ENCODE measurements at regions not wholly inside any gene's neighbourhood (a gene's known extent, or its start where the extent isn't known, plus 50 kb on each side); places are given as distances from the start of the nearest gene placed in this dataset.

DNA sequence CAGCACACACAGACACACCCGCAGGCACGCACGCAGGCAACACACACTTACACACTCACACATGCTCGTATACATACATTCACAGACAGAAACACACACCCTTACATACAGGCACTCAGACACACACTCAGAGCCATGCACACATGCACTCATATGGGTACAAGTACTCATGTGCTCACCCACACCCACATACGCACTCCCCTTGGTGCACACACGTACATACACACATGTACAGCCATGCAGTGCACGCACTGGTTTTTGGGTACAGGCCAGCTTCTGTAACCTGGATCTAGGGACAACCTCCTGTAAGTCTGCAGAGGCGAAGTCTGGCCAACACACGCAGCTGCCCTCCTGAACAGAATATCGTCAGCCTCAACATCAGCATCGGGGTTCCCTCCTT lies 221.3 kb upstream of the RTL1 start:
- H3K27me3 ChIP-seq (ENCODE audit: low read depth), result peaks cover 52% of the 10 kb centered on the region
- no peaks in the 10 kb centered on the region for H3K36me3 ChIP-seq
- no peak for DNase-seq
- TF ChIP-seq, protein P1, sequence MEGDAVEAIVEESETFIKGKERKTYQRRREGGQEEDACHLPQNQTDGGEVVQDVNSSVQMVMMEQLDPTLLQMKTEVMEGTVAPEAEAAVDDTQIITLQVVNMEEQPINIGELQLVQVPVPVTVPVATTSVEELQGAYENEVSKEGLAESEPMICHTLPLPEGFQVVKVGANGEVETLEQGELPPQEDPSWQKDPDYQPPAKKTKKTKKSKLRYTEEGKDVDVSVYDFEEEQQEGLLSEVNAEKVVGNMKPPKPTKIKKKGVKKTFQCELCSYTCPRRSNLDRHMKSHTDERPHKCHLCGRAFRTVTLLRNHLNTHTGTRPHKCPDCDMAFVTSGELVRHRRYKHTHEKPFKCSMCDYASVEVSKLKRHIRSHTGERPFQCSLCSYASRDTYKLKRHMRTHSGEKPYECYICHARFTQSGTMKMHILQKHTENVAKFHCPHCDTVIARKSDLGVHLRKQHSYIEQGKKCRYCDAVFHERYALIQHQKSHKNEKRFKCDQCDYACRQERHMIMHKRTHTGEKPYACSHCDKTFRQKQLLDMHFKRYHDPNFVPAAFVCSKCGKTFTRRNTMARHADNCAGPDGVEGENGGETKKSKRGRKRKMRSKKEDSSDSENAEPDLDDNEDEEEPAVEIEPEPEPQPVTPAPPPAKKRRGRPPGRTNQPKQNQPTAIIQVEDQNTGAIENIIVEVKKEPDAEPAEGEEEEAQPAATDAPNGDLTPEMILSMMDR (IDR thresholded peaks at IDR 0.05; ENCODE audit: borderline replicate concordance), result no peak
- intact Hi-C loops (cut with micrococcal nuclease), result no loop called here
- H3K4me3 ChIP-seq, result no peak overlapping the region
- H3K9me3 ChIP-seq (replicated peaks), result no peaks in the 10 kb centered on the region
- no peaks in the 10 kb centered on the region for H3K4me1 ChIP-seq
- no peak overlapping the region for H3K27ac ChIP-seq (replicated peaks)

GRCh38 chr14:101125313-101125712 lies 221.8 kb upstream of the RTL1 start:
- Histone ChIP-seq H3K9me3 (replicated peaks) (no peaks in the 10 kb centered on the region), H3K27ac (replicated peaks) (no peak overlapping the region), H3K27me3 (ENCODE audit: low read depth) (peaks cover 51% of the 10 kb centered on the region), H3K36me3 (no peaks in the 10 kb centered on the region), H3K4me3 (no peak overlapping the region), H3K4me1 (no peaks in the 10 kb centered on the region)
- intact Hi-C loops (cut with micrococcal nuclease), result no loop called here
- DNase-seq, result no peak
- TF ChIP-seq, protein P1 (IDR thresholded peaks at IDR 0.05; ENCODE audit: borderline replicate concordance), result no peak

DNA sequence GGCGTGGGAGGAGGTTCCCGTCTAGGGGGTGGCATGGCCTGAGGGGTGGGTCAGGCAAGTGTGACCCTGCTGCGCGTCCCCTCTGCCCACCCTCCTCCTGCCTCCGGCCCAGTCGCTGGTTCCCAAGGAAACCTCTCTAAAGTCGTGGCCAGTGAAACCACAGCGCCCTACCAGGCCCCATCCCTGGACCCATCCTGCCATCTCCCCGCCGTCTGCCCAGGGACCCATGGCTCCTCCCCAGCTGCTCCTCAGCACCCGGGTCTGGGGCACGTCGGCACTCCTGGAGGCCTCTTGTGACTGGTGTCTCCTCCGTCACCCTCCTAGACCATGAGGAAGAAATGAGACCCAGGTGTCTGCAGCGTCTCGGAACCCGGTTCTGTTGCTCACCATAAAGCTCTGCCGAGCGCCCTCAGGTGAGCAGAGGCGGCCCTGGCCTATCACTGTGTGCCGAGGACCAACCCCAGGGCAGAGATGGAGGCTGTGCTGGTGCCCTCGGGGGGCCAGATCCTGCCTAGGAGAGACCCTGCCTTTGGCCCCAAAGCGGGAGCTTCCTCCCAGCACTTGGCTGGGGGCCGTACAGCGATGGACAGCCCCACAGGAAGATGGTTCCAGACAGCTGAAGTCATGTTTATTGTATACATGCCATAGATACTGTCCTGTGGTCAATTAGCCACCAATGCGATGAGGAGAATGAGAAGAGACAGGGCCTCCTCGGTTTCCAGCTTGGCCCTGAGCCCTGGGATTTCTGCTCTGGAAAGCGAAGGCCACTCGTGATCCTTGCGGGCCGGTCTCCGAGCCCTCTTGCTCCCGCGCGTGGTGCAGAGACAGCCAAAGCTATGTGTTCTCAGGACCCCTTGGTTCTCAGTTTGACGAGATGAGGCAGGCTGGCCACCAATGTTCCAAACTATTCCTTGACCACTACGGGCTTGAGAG lies 222.5 kb upstream of the RTL1 start:
- Histone ChIP-seq H3K4me1 (no peaks in the 10 kb centered on the region), H3K9me3 (replicated peaks) (no peaks in the 10 kb centered on the region), H3K27ac (replicated peaks) (no peak overlapping the region), H3K4me3 (no peak overlapping the region), H3K27me3 (ENCODE audit: low read depth) (peaks cover 56% of the 10 kb centered on the region), H3K36me3 (no peaks in the 10 kb centered on the region)
- DNase-seq, result no peak
- TF ChIP-seq, protein P1 (IDR thresholded peaks at IDR 0.05; ENCODE audit: borderline replicate concordance), result no peak
- intact Hi-C loops (cut with micrococcal nuclease), result no loop called here

- no peak overlapping the region for H3K27ac ChIP-seq (replicated peaks)
- TF ChIP-seq, protein P1 (IDR thresholded peaks at IDR 0.05; ENCODE audit: borderline replicate concordance), result no peak
- no peak for DNase-seq
- peaks cover 63% of the 10 kb centered on the region for H3K27me3 ChIP-seq (ENCODE audit: low read depth)
- intact Hi-C loops (cut with micrococcal nuclease), result no loop called here
- H3K4me1 ChIP-seq, result no peaks in the 10 kb centered on the region
- H3K36me3 ChIP-seq, result no peaks in the 10 kb centered on the region
- H3K9me3 ChIP-seq (replicated peaks), result no peaks in the 10 kb centered on the region
- no peak overlapping the region for H3K4me3 ChIP-seq
These were observed 223.2 kb upstream of the RTL1 start for GRCh38 chr14:101126731-101127130.

GRCh38 chr14:101127224-101127623 lies 223.7 kb upstream of the RTL1 start:
- Histone ChIP-seq H3K36me3 (no peaks in the 10 kb centered on the region), H3K27me3 (ENCODE audit: low read depth) (peaks cover 68% of the 10 kb centered on the region), H3K27ac (replicated peaks) (no peak overlapping the region), H3K9me3 (replicated peaks) (no peaks in the 10 kb centered on the region), H3K4me1 (no peaks in the 10 kb centered on the region), H3K4me3 (no peak overlapping the region)
- intact Hi-C loops (cut with micrococcal nuclease), result no loop called here
- TF ChIP-seq, protein P1 (IDR thresholded peaks at IDR 0.05; ENCODE audit: borderline replicate concordance), result no peak
- DNase-seq, result no peak
